Inflammatory macrophage (primary cell): ENCODE measurements at regions not wholly inside any gene's neighbourhood (a gene's known extent, or its start where the extent isn't known, plus 50 kb on each side); places are given as distances from the start of the nearest gene placed in this dataset.
"Not testable (repeated sequence)": the region's sequence is repeated elsewhere in the genome, so short reads cannot be mapped to it uniquely, and the experiment has no call there.

Source experiments
- DNase-seq, 2 donors: peaks; one replicate each; pipeline ENCODE4 v3.0.0-alpha.2; 2020 to 2022

- no peak for DNase-seq
Observed at GRCh38 chr6:14983599-14984518, 262.0 kb upstream of the JARID2 start.

- DNase-seq = no peak
Observed at GRCh38 chr6:14984519-14984853, 261.4 kb upstream of the JARID2 start.

GRCh38 chr6:14985366-14985765 is 260.5 kb upstream of the JARID2 start:
- no peak for DNase-seq

- no peak for DNase-seq
Observed at GRCh38 chr6:14986370-14986769, 259.5 kb upstream of the JARID2 start.

GRCh38 chr6:14987490-14987889 is 258.4 kb upstream of the JARID2 start:
- no peak for DNase-seq

- no peak for DNase-seq
Observed at GRCh38 chr6:14992382-14992781, 253.5 kb upstream of the JARID2 start.

- no peak for DNase-seq
Observed at GRCh38 chr6:14995208-14995607, 250.7 kb upstream of the JARID2 start.

GRCh38 chr6:14995966-14996602 is 249.8 kb upstream of the JARID2 start:
- DNase-seq = no peak

GRCh38 chr6:14996892-14997291 is 249.0 kb upstream of the JARID2 start:
- no peak for DNase-seq

- DNase-seq = no peak
Observed at GRCh38 chr6:14997507-14997906, 248.4 kb upstream of the JARID2 start.

GRCh38 chr6:14999106-14999505 is 246.8 kb upstream of the JARID2 start:
- DNase-seq = no peak

- DNase-seq = no peak
Observed at GRCh38 chr6:15001326-15001910, 244.5 kb upstream of the JARID2 start.

- DNase-seq = no peak
Observed at GRCh38 chr6:15008269-15008668, 237.6 kb upstream of the JARID2 start.

GRCh38 chr6:15014958-15015357 is 230.9 kb upstream of the JARID2 start:
- DNase-seq = no peak

- no peak for DNase-seq
Observed at GRCh38 chr6:15016813-15017212, 229.1 kb upstream of the JARID2 start.

GRCh38 chr6:15017261-15017660 is 228.6 kb upstream of the JARID2 start:
- peak in 1 of 2 donors; percentile 26 for DNase-seq

GRCh38 chr6:15017803-15018202 is 228.1 kb upstream of the JARID2 start:
- DNase-seq = no peak

GRCh38 chr6:15020119-15020770 is 225.6 kb upstream of the JARID2 start:
- DNase-seq = peak in 1 of 2 donors; percentile 5

GRCh38 chr6:15021074-15021473 is 224.8 kb upstream of the JARID2 start:
- no peak for DNase-seq

GRCh38 chr6:15023018-15023417 is 222.9 kb upstream of the JARID2 start:
- DNase-seq = not testable (repeated sequence)

- no peak for DNase-seq
Observed at GRCh38 chr6:15023448-15023847, 222.4 kb upstream of the JARID2 start.

- DNase-seq = no peak
Observed at GRCh38 chr6:15025446-15025845, 220.4 kb upstream of the JARID2 start.

- no peak for DNase-seq
Observed at GRCh38 chr6:15026832-15027231, 219.0 kb upstream of the JARID2 start.
